ENCODE measurements at regions not wholly inside any gene's neighbourhood (a gene's known extent, or its start where the extent isn't known, plus 50 kb on each side); places are given as distances from the start of the nearest gene placed in this dataset.

- ATAC-seq, result no peak
These were observed 203.8 kb upstream of the SOX1 start for GRCh38 chr13:111862836-111863815.

DNA sequence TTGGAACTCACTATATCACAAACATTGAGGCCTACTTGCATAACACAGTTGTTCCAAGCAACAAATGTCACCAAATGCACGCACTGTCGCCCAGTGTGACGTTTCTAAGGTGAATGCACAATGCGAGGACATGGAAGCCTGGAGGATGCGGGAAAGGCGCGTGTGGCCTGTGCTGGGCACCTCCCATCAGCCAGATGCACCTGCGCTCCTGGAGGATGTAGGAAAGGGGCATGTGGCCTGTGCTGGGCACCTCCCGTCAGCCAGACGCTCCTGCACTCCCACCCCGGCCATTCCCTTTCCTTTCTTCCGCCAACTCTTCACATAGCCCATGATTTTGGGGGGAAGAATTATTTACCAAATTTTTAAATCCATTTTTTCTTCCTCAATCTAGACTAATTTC lies 202.4 kb upstream of the SOX1 start:
- ATAC-seq, result no peak

DNA sequence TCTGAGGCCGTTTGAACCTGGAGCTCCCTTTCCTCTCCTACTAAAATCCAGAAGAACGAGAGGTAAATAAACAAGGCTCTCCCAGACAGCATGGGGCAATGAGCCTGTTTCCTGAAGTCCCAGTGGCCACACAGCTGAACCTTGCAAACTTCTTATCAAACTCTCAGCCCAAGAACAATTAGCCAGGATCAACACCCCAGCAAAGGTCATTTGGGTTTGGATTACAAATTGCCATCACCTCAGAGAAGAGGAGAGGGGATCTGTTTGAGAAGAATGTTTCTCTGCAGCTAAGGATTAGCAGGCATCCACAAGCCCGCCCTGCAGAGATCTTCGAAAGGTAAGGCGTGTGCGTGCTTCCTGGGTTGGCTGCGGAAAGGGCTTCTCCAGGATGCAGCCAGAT lies 201.9 kb upstream of the SOX1 start:
- ATAC-seq, result no peak

GRCh38 chr13:111865826-111866225 lies 201.1 kb upstream of the SOX1 start:
- ATAC-seq, result no peak

DNA sequence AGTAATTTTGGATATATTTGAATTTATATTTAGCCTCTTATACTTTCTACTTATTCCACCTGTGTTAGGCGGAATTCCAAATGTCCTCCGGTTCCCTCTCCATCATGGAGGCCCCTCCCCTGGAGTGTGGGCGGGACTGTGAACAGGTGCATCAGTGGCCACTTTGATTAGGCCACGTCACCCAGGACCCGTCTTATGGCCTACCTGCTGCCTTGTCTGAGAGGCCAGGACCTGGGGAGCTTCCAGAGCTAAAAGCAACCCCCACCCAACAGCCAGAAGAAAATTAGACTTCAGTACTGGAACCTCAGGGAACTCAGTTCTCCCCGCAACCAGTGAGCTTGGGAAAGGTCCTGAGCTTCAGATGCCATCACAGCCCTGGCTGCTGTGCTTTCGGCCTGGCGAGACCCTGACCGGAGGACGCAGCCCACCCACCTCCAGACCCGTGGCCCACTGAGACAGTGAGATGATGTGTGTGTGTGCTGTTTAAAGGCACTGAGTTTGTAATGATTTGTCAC lies 200.2 kb upstream of the SOX1 start:
- no peak for ATAC-seq

DNA sequence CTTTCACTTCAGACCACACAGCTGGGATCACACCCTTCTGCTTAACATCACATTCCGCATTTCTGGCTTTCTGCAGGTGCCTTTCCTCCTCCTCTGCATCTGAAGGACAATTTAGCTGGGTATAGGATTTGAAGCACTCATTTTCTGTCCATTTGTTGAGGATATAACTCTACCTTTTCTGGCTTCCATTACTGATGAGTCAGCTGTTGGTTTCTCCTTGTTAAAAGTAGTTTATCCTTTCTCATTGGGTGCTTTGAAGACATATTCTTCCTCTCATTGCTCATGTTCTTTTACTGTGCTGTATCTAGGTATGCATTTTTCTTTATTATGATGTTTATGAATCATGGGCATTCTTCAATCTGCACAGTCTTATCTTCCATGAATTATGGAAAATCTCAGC lies 199.3 kb upstream of the SOX1 start:
- no peak for ATAC-seq

- no peak for ATAC-seq
These were observed 198.2 kb upstream of the SOX1 start for GRCh38 chr13:111868716-111869115.

- ATAC-seq, result no peak
These were observed 194.3 kb upstream of the SOX1 start for GRCh38 chr13:111872475-111873150.

DNA sequence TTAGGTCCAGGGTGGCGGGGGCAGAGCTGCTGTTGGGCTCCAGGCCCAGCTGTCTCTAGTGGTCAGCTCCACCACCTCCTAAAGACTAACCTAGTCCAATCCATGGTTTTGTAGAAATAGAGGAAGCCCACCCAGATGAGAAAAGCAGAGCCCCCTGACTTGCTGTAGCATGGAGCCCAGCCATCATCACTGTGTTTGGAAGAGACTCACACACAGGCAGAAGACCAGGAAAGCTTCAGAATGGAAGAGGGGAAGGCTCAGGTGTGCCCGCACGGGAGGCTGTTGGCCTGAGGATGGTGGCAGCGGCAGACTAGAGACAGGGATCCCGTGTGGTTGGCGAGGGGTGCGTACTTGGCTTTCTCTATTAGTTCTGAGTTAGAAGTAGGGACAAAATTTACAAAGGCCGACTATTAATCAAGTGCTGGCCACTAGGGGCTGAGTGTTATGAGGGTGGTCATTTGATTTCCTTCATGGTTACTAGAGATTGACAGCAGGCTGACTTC lies 193.2 kb upstream of the SOX1 start:
- ATAC-seq, result no peak

DNA sequence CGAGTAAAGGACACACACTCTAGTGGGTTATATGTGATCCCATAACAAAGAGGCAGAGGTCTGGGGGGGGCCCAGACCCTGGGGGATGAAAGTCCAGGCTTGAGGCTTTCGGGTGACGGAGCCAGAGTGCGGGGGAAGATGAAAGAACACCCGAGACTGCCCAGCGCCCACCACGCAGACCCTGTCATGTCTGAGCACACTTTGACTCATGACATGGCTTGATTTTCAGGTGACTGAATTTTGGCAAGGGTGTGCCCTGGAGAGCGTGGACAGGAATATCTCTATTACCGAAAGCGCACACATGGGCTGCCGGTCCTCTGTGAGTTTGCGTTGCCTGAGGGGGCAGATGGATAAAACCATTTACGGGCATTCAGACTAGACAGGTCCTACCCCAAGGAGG lies 192.0 kb upstream of the SOX1 start:
- ATAC-seq, result no peak

GRCh38 chr13:111875915-111876314 lies 191.0 kb upstream of the SOX1 start:
- ATAC-seq, result no peak

GRCh38 chr13:111876506-111876905 lies 190.4 kb upstream of the SOX1 start:
- no peak for ATAC-seq

DNA sequence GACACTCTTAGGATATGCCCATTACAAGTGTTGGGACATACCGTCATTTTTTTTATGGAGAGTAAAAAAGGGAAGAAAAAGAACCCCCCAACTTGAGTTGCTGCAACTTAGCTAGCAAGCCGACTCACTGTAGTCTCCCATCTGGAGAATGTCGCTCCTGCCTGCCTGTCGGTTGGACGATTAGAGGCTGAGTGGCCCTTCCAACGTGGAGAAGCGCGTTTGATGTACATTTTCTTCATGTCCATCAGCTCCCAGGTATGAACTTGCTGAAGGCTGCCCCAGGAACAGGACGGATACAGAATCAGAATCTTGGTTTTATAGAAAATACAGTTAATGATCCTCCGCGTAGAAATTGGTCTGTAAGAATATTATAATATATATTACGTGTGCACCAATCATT lies 189.0 kb upstream of the SOX1 start:
- no peak for ATAC-seq

- no peak for ATAC-seq
These were observed 187.2 kb upstream of the SOX1 start for GRCh38 chr13:111879719-111880118.

- ATAC-seq, result peak; percentile 22
These were observed 186.8 kb upstream of the SOX1 start for GRCh38 chr13:111880185-111880584.

DNA sequence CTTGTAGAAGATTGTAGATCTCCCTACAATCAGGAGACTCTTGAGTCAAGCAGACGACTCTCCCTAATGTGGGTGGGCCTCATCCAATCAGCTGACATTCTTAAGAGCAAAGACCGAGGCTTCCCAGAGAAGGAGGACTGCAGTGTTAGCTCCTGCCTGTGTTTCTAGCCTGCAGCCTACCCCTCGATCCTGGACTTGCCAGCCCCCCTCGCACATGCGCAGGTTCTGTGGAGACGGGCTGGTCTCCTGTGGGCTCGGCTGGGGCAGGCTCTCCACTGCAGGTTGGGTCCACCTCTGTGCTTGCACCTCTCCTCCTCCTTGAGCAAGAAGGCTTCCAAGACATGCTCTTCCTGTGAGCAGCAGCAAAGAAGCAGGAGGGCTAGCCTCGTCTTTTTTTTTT lies 185.2 kb upstream of the SOX1 start:
- no peak for ATAC-seq

DNA sequence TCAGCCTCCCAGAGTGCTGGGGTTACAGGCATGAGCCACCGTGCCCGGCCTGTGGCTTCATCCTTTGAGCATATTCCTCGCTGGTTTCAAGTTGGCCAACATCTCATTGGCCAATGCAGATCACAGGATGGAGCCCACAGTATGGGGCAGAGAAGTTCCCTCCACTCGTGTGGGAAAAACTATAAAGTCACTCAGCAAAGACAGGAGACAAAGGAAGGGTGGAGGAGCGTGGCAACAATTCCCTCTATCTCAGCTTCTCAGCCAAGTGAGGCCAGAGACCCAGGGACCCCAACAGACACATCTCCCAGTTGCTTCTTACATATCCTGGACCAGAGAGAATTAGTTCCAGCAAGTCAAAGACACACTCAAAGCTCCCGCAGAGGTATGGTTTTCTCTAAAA lies 184.6 kb upstream of the SOX1 start:
- no peak for ATAC-seq

DNA sequence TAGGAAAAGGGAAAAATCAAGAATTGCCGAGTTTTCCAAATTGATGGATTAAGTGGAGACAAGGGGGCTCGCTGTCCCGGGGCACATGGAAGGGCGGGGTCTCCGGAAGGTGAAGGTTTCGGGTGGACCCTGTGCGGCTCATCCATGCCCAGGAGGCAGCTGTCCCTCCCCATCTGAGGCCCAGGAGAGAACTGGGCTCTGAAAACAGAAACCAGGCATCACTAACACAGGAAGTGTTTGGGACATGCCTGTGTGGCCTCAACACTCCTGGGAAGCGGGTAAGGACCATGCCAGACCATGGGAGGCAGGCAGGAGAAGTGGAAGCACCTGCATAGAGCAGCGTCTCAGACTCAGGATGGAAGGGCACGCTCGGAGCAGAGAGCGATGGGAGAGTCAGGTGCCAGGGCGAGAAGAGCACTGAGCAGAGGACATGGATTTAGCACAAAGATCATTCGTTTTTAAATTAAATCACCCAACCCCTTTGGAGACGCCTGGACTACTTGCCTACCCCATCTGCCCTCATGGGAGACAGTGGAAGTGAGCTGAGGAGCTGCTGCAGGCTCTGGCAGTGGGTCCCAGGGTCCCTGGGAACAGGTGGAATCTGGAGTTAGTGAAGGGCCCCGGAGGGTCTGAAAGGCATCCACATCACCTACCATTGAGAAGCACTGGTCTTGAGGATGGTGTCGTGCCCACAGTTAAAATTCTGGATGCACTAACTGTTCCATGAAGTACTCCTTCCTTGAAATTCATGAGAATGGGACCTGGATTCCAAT lies 183.2 kb upstream of the SOX1 start:
- no peak for ATAC-seq

DNA sequence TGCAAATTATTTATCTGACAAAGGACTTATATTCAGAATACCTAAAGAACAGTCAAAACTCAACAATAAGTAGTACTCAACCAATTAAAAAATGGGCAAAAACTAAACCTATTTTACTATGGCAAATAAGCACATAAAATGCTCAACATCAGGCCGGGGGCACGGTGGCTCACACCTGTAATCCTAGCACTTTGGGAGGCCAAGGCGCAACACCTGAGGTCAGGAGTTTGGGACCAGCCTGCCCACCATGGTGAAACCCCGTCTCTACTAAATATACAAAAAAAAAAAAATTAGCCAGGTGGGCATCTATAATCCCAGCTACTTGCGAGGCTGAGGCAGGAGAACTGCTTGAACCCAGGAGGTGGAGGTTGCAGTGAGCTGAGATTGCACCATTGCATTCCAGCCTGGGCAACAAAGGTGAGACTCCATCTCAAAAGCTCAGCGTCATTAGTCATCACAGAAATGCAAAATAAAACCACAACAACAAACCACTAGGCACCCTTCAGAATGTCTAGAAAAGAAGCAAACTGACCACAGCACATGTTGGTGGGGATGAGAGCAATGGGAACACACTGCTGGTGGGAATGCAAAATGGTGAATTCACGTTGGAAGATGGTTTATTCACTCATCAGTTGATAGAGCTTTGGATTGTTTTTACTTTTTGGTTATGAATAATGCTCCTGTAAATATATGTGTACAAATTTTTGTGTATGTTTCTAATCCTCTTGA lies 180.6 kb upstream of the SOX1 start:
- no peak for ATAC-seq

DNA sequence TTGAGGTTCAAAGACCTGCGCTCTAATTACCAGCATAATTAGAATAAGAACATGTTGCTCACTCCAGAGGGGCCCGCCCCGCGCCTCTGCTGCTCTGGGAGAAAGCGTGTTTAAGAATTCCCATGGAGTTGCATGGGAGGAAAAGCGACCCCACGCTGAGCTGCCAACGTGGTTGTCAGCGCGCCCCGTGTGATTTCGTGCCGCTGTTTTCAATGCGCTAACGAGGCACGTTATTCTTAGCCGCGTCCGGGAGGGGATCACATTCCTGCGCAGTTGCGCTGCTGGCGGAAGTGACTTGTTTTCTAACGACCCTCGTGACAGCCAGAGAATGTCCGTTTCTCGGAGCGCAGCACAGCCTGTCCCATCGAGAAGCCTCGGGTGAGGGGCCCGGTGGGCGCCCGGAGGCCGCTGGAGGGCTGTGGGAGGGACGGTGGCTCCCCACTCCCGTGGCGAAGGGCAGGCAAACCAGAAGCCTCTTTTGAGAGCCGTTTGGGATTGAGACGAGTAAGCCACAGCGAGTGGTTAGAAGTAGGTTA lies 173.8 kb upstream of the SOX1 start:
- ATAC-seq, result no peak

- ATAC-seq, result no peak
These were observed 173.1 kb upstream of the SOX1 start for GRCh38 chr13:111893607-111894443.
